ENCODE measurements at regions not wholly inside any gene's neighbourhood (a gene's known extent, or its start where the extent isn't known, plus 50 kb on each side); places are given as distances from the start of the nearest gene placed in this dataset.

- H2AFZ ChIP-seq (ENCODE audit: control insufficient read depth, low read length) = no peak overlapping the region
- H3K4me1 ChIP-seq (ENCODE audit: control insufficient read depth, extremely low read depth, insufficient read depth, low read length) = no peaks in the 10 kb centered on the region
- no peak overlapping the region for H3K27ac ChIP-seq (ENCODE audit: control insufficient read depth, insufficient read depth, low read length)
- no peaks in the 10 kb centered on the region for H3K36me3 ChIP-seq (ENCODE audit: control insufficient read depth in 2 of 2, extremely low read depth in 1 of 2, insufficient read depth in 2 of 2, low read length in 2 of 2)
- FAIRE-seq (no peak), DNase-seq (ENCODE audit: low read depth, low spot score) (no peak)
- H3K9ac ChIP-seq (ENCODE audit: control insufficient read depth, extremely low read depth, insufficient read depth, low read length) = no peak overlapping the region
- dilution Hi-C loops (cut with MboI; ENCODE audit: extremely low pct_ligation_motif_present, low sequenced_read_pairs) = no loop called here
- no peak overlapping the region for H3K4me2 ChIP-seq (ENCODE audit: control insufficient read depth, extremely low read depth, insufficient read depth, low read depth, low read length)
- no peaks in the 10 kb centered on the region for H3K9me3 ChIP-seq (ENCODE audit: control insufficient read depth, low read depth, low read length)
- no peak overlapping the region for H3K4me3 ChIP-seq (ENCODE audit: control insufficient read depth in 2 of 3, extremely low read depth in 1 of 3, insufficient read depth in 2 of 3, low read depth in 1 of 3, low read length in 3 of 3)
- TF ChIP-seq EZH2 (IDR thresholded peaks at IDR 0.05; ENCODE audit: low read length) (no peak), CTCF (optimal IDR thresholded peaks at IDR 0.05 in 1 of 3, IDR thresholded peaks at IDR 0.05 in 1 of 3, conservative IDR thresholded peaks at IDR 0.05 in 1 of 3; ENCODE audit: extremely low read depth in 1 of 3, insufficient read depth in 2 of 3, low read length in 3 of 3) (no peak)
- H3K79me2 ChIP-seq (ENCODE audit: control insufficient read depth, insufficient read depth, low read length) = no peaks in the 10 kb centered on the region
- H3K27me3 ChIP-seq (ENCODE audit: control insufficient read depth, extremely low read depth, insufficient read depth, low read length) = peaks cover 2% of the 10 kb centered on the region
- no peaks in the 10 kb centered on the region for H4K20me1 ChIP-seq (ENCODE audit: control insufficient read depth, extremely low read depth, insufficient read depth, low read length)
- no peaks in the 10 kb centered on the region for H3K9me1 ChIP-seq (ENCODE audit: control insufficient read depth, extremely low read depth, insufficient read depth, low read length)
Measured at GRCh38 chr14:59117754-59118528, 70.5 kb upstream of the DAAM1 start.

- Histone ChIP-seq H3K27ac (ENCODE audit: control insufficient read depth, insufficient read depth, low read length) (no peak overlapping the region), H3K4me3 (ENCODE audit: control insufficient read depth in 2 of 3, extremely low read depth in 1 of 3, insufficient read depth in 2 of 3, low read depth in 1 of 3, low read length in 3 of 3) (no peak overlapping the region), H3K79me2 (ENCODE audit: control insufficient read depth, insufficient read depth, low read length) (no peaks in the 10 kb centered on the region), H3K4me1 (ENCODE audit: control insufficient read depth, extremely low read depth, insufficient read depth, low read length) (no peaks in the 10 kb centered on the region), H3K4me2 (ENCODE audit: control insufficient read depth, extremely low read depth, insufficient read depth, low read depth, low read length) (no peak overlapping the region), H2AFZ (ENCODE audit: control insufficient read depth, low read length) (no peak overlapping the region), H4K20me1 (ENCODE audit: control insufficient read depth, extremely low read depth, insufficient read depth, low read length) (no peaks in the 10 kb centered on the region), H3K9me1 (ENCODE audit: control insufficient read depth, extremely low read depth, insufficient read depth, low read length) (no peaks in the 10 kb centered on the region), H3K9me3 (ENCODE audit: control insufficient read depth, low read depth, low read length) (no peaks in the 10 kb centered on the region), H3K27me3 (ENCODE audit: control insufficient read depth, extremely low read depth, insufficient read depth, low read length) (peaks cover 2% of the 10 kb centered on the region), H3K9ac (ENCODE audit: control insufficient read depth, extremely low read depth, insufficient read depth, low read length) (no peak overlapping the region), H3K36me3 (ENCODE audit: control insufficient read depth in 2 of 2, extremely low read depth in 1 of 2, insufficient read depth in 2 of 2, low read length in 2 of 2) (no peaks in the 10 kb centered on the region)
- FAIRE-seq = no peak
- DNase-seq (ENCODE audit: low read depth, low spot score) = no peak
- TF ChIP-seq CTCF (optimal IDR thresholded peaks at IDR 0.05 in 1 of 3, IDR thresholded peaks at IDR 0.05 in 1 of 3, conservative IDR thresholded peaks at IDR 0.05 in 1 of 3; ENCODE audit: extremely low read depth in 1 of 3, insufficient read depth in 2 of 3, low read length in 3 of 3) = no peak
- TF ChIP-seq EZH2 (IDR thresholded peaks at IDR 0.05; ENCODE audit: low read length) = no peak
- dilution Hi-C loops (cut with MboI; ENCODE audit: extremely low pct_ligation_motif_present, low sequenced_read_pairs) = no loop called here
Measured at GRCh38 chr14:59120921-59121320, 67.5 kb upstream of the DAAM1 start.

All from keratinocyte (primary cell).